Ishikawa (cell line): ENCODE measurements at regions not wholly inside any gene's neighbourhood (a gene's known extent, or its start where the extent isn't known, plus 50 kb on each side); places are given as distances from the start of the nearest gene placed in this dataset.

ENCODE experiments used
- EGR1 ChIP-seq: IDR thresholded peaks from 2 replicates; pipeline ENCODE4 v1.6.1; 2012
- EP300 ChIP-seq: IDR thresholded peaks from 2 replicates; pipeline ENCODE4 v1.6.1; 2012; ENCODE audit warnings: borderline replicate concordance

- no peak for TF ChIP-seq EGR1
- TF ChIP-seq EP300 = no peak
Measured at GRCh38 chr3:30343861-30344260, 262.5 kb upstream of the TGFBR2 start.
